ENCODE measurements at regions not wholly inside any gene's neighbourhood (a gene's known extent, or its start where the extent isn't known, plus 50 kb on each side); places are given as distances from the start of the nearest gene placed in this dataset.

GRCh38 chr2:34991508-34992274, 1363.9 kb upstream of the CRIM1 start:
- no peak for DNase-seq

- DNase-seq: no peak
Observed at GRCh38 chr2:34985474-34985873, 1370.1 kb upstream of the CRIM1 start.

GRCh38 chr2:34980689-34981088, 1374.9 kb upstream of the CRIM1 start:
- DNase-seq: no peak

- DNase-seq: no peak
Observed at GRCh38 chr2:34979148-34979547, 1376.4 kb upstream of the CRIM1 start.

GRCh38 chr2:34961822-34962221, 1362.7 kb upstream of the FAM98A start:
- no peak for DNase-seq

- DNase-seq: no peak
Observed at GRCh38 chr2:34954758-34955157, 1355.7 kb upstream of the FAM98A start.

- no peak for DNase-seq
Observed at GRCh38 chr2:34950797-34951196, 1351.7 kb upstream of the FAM98A start.

GRCh38 chr2:34949316-34949715, 1350.2 kb upstream of the FAM98A start:
- DNase-seq: no peak

- no peak for DNase-seq
Observed at GRCh38 chr2:34936089-34936488, 1337.0 kb upstream of the FAM98A start.

GRCh38 chr2:34912084-34912483, 1313.0 kb upstream of the FAM98A start:
- DNase-seq: no peak

- DNase-seq: peak in 1 of 51 donors; percentile 6
Observed at GRCh38 chr2:34909992-34910705, 1311.0 kb upstream of the FAM98A start.

- no peak for DNase-seq
Observed at GRCh38 chr2:34907812-34908211, 1308.7 kb upstream of the FAM98A start.

- no peak for DNase-seq
Observed at GRCh38 chr2:34901739-34902138, 1302.6 kb upstream of the FAM98A start.

GRCh38 chr2:34899079-34899478, 1300.0 kb upstream of the FAM98A start:
- DNase-seq: no peak

- no peak for DNase-seq
Observed at GRCh38 chr2:34892766-34893165, 1293.7 kb upstream of the FAM98A start.

GRCh38 chr2:34892256-34892655, 1293.2 kb upstream of the FAM98A start:
- no peak for DNase-seq

- peak in 2 of 51 donors; percentile 4 to 35 for DNase-seq
Observed at GRCh38 chr2:34875091-34875745, 1276.1 kb upstream of the FAM98A start.

GRCh38 chr2:34853646-34854045, 1254.5 kb upstream of the FAM98A start:
- DNase-seq: no peak

GRCh38 chr2:34851804-34852203, 1252.7 kb upstream of the FAM98A start:
- DNase-seq: no peak

GRCh38 chr2:34849827-34850226, 1250.7 kb upstream of the FAM98A start:
- no peak for DNase-seq

GRCh38 chr2:34848691-34849090, 1249.6 kb upstream of the FAM98A start:
- DNase-seq: no peak

- no peak for DNase-seq
Observed at GRCh38 chr2:34848132-34848531, 1249.0 kb upstream of the FAM98A start.

GRCh38 chr2:34844629-34845028, 1245.5 kb upstream of the FAM98A start:
- DNase-seq: no peak
